ENCODE measurements at regions not wholly inside any gene's neighbourhood (a gene's known extent, or its start where the extent isn't known, plus 50 kb on each side); places are given as distances from the start of the nearest gene placed in this dataset.
"Not testable (repeated sequence)": the region's sequence is repeated elsewhere in the genome, so short reads cannot be mapped to it uniquely, and the experiment has no call there.

- H3K27ac Mint-ChIP-seq, result no peak overlapping the region
- H3K4me1 Mint-ChIP-seq, result no peaks in the 10 kb centered on the region
- no peak for DNase-seq
- H3K4me3 Mint-ChIP-seq, result no peak overlapping the region
- no peaks in the 10 kb centered on the region for H3K36me3 Mint-ChIP-seq
- H3K27me3 Mint-ChIP-seq, result peaks cover 7% of the 10 kb centered on the region
- peaks cover 8% of the 10 kb centered on the region for H3K9me3 Mint-ChIP-seq
These were observed 90.2 kb upstream of the NUPR2 start for GRCh38 chr7:56206420-56206819.

GRCh38 chr7:56199639-56200038 is 83.4 kb upstream of the NUPR2 start:
- peaks cover 9% of the 10 kb centered on the region for H3K9me3 Mint-ChIP-seq
- no peaks in the 10 kb centered on the region for H3K4me1 Mint-ChIP-seq
- DNase-seq, result no peak
- peaks cover 7% of the 10 kb centered on the region for H3K27me3 Mint-ChIP-seq
- H3K36me3 Mint-ChIP-seq, result no peaks in the 10 kb centered on the region
- no peak overlapping the region for H3K4me3 Mint-ChIP-seq
- no peak overlapping the region for H3K27ac Mint-ChIP-seq

GRCh38 chr7:56196195-56196594 is 80.0 kb upstream of the NUPR2 start:
- not testable (repeated sequence) for H3K4me1 Mint-ChIP-seq, H3K27me3 Mint-ChIP-seq, H3K27ac Mint-ChIP-seq, DNase-seq, H3K9me3 Mint-ChIP-seq, H3K36me3 Mint-ChIP-seq, H3K4me3 Mint-ChIP-seq

- H3K36me3 Mint-ChIP-seq, result no peaks in the 10 kb centered on the region
- no peak overlapping the region for H3K27ac Mint-ChIP-seq
- peaks cover 3% of the 10 kb centered on the region for H3K27me3 Mint-ChIP-seq
- H3K4me1 Mint-ChIP-seq, result no peaks in the 10 kb centered on the region
- no peak overlapping the region for H3K4me3 Mint-ChIP-seq
- no peaks in the 10 kb centered on the region for H3K9me3 Mint-ChIP-seq
- DNase-seq, result no peak
These were observed 72.7 kb upstream of the NUPR2 start for GRCh38 chr7:56188823-56189346.

- H3K4me3 Mint-ChIP-seq, result no peak overlapping the region
- no peak overlapping the region for H3K27ac Mint-ChIP-seq
- H3K36me3 Mint-ChIP-seq, result no peaks in the 10 kb centered on the region
- DNase-seq, result no peak
- no peaks in the 10 kb centered on the region for H3K4me1 Mint-ChIP-seq
- H3K27me3 Mint-ChIP-seq, result peaks cover 3% of the 10 kb centered on the region
- no peaks in the 10 kb centered on the region for H3K9me3 Mint-ChIP-seq
These were observed 72.2 kb upstream of the NUPR2 start for GRCh38 chr7:56188376-56188775.

- no peak for DNase-seq
- H3K27ac Mint-ChIP-seq, result no peak overlapping the region
- H3K36me3 Mint-ChIP-seq, result no peaks in the 10 kb centered on the region
- no peaks in the 10 kb centered on the region for H3K9me3 Mint-ChIP-seq
- no peak overlapping the region for H3K4me3 Mint-ChIP-seq
- H3K27me3 Mint-ChIP-seq, result peaks cover 5% of the 10 kb centered on the region
- H3K4me1 Mint-ChIP-seq, result no peaks in the 10 kb centered on the region
These were observed 64.8 kb upstream of the NUPR2 start for GRCh38 chr7:56181010-56181409.

GRCh38 chr7:56175771-56176170 is 59.6 kb upstream of the NUPR2 start:
- Mint-ChIP-seq H3K27me3 (peaks cover 20% of the 10 kb centered on the region), H3K4me3 (no peak overlapping the region), H3K4me1 (no peaks in the 10 kb centered on the region), H3K9me3 (peaks cover 1% of the 10 kb centered on the region), H3K36me3 (no peaks in the 10 kb centered on the region), H3K27ac (no peak overlapping the region)
- no peak for DNase-seq

- DNase-seq, result no peak
- Mint-ChIP-seq H3K4me3 (no peak overlapping the region), H3K36me3 (no peaks in the 10 kb centered on the region), H3K9me3 (peaks cover 1% of the 10 kb centered on the region), H3K4me1 (no peaks in the 10 kb centered on the region), H3K27ac (no peak overlapping the region), H3K27me3 (peaks cover 20% of the 10 kb centered on the region)
These were observed 58.9 kb upstream of the NUPR2 start for GRCh38 chr7:56174875-56175760.

GRCh38 chr7:56174346-56174874 is 58.2 kb upstream of the NUPR2 start:
- Mint-ChIP-seq H3K36me3 (no peaks in the 10 kb centered on the region), H3K27ac (no peak overlapping the region), H3K4me1 (no peaks in the 10 kb centered on the region), H3K4me3 (no peak overlapping the region), H3K9me3 (peaks cover 1% of the 10 kb centered on the region), H3K27me3 (peaks cover 20% of the 10 kb centered on the region)
- DNase-seq, result no peak

Measured in activated naive CD8-positive, alpha-beta T cell treated with anti-CD3 and anti-CD28 coated beads for 36 hours (primary cell).